ENCODE measurements at regions not wholly inside any gene's neighbourhood (a gene's known extent, or its start where the extent isn't known, plus 50 kb on each side); places are given as distances from the start of the nearest gene placed in this dataset.

GRCh38 chr10:131843881-131844284 lies 56.9 kb upstream of the PPP2R2D start:
- CTCF ChIA-PET, result no interaction called here

DNA sequence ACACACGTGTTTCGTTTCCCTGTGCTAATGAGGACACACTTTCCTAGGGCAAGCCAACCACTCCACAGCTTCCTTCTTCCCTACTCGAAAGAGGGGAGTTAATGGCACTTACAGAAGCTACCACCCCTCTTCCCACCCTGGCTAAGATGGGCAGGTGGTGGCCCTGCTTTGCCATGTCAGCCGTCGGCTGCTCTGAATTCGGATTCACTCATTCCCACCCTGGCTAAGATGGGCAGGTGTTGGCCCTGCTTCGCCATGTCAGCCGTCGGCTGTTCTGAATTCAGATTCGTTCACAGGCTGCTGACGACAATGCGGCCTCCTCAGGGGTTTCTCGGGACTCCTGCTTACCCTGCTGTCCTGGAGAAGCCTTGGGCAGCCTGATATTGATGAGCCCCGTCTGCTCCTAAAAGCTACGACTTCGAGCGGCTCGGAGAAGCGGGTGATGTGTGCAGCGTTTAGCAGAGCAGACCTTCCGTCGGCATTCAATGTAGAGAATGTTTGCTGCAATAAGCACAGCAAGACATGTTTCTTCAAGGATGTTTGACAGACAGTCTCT lies 56.2 kb upstream of the PPP2R2D start:
- 64% methylated on average over 22 of the region's 22 CpGs for WGBS (ENCODE audit: missing lambda C conversion rate)
- H3K4me3 ChIP-seq, result no peak overlapping the region
- POLR2A ChIA-PET, result no interaction called here
- ATAC-seq (no peak), DNase-seq (ENCODE audit: low read depth in 1 of 2, low spot score in 1 of 2) (no peak), FAIRE-seq (no peak)
- H3K4me2 ChIP-seq, result no peak overlapping the region
- no peak for TF ChIP-seq ZFP36 (IDR thresholded peaks at IDR 0.05; ENCODE audit: borderline replicate concordance, partially characterized antibody)
- no peak for TF ChIP-seq JUN (IDR thresholded peaks at IDR 0.05)
- TF ChIP-seq NFE2L2 (conservative IDR thresholded peaks at IDR 0.05; ENCODE audit: low read length), result no peak
- TF ChIP-seq HDAC2 (IDR thresholded peaks at IDR 0.05), result no peak
- H3K4me1 ChIP-seq, result no peaks in the 10 kb centered on the region
- no peak overlapping the region for H3K27ac ChIP-seq
- H3K9me3 ChIP-seq, result no peaks in the 10 kb centered on the region
- CTCF ChIA-PET, result interaction anchor here (2.2 kb wide), 1 partner anchor 30 kb away, joined by 6 read pairs; no protein-coding TSS in a partner anchor

More at GRCh38 chr10:131843881-131844284, 56.9 kb upstream of the PPP2R2D start:
- DNase-seq (ENCODE audit: low read depth in 1 of 2, low spot score in 1 of 2) (no peak), FAIRE-seq (no peak), ATAC-seq (no peak)
- Histone ChIP-seq H3K27ac (no peak overlapping the region), H3K4me3 (no peak overlapping the region), H3K4me1 (no peaks in the 10 kb centered on the region), H3K4me2 (no peak overlapping the region), H3K9me3 (no peaks in the 10 kb centered on the region)
- POLR2A ChIA-PET, result no interaction called here
- no peak for TF ChIP-seq CEBPB (IDR thresholded peaks at IDR 0.05)
- TF ChIP-seq NPAS2 (CRISPR knock-in tag; IDR thresholded peaks at IDR 0.05; ENCODE audit: borderline replicate concordance), result no peak
- no peak for TF ChIP-seq POLR2A (IDR thresholded peaks at IDR 0.05; ENCODE audit: low read length)
- TF ChIP-seq FOSB (CRISPR knock-in tag; IDR thresholded peaks at IDR 0.05), result no peak
- no peak for TF ChIP-seq USF2 (IDR thresholded peaks at IDR 0.05)
- TF ChIP-seq NR3C1 (IDR thresholded peaks at IDR 0.05), result no peak
- TF ChIP-seq BHLHE40 (IDR thresholded peaks at IDR 0.05; ENCODE audit: low read depth, low read length), result no peak
- no peak for TF ChIP-seq CBX2 (IDR thresholded peaks at IDR 0.05; ENCODE audit: borderline replicate concordance, low read depth)
- no peak for TF ChIP-seq REST (IDR thresholded peaks at IDR 0.05)
- no peak for TF ChIP-seq HOXB13 (CRISPR knock-in tag; IDR thresholded peaks at IDR 0.05; ENCODE audit: low read depth)
- WGBS (ENCODE audit: missing lambda C conversion rate), result 56% methylated on average over 15 of the region's 16 CpGs

DNA sequence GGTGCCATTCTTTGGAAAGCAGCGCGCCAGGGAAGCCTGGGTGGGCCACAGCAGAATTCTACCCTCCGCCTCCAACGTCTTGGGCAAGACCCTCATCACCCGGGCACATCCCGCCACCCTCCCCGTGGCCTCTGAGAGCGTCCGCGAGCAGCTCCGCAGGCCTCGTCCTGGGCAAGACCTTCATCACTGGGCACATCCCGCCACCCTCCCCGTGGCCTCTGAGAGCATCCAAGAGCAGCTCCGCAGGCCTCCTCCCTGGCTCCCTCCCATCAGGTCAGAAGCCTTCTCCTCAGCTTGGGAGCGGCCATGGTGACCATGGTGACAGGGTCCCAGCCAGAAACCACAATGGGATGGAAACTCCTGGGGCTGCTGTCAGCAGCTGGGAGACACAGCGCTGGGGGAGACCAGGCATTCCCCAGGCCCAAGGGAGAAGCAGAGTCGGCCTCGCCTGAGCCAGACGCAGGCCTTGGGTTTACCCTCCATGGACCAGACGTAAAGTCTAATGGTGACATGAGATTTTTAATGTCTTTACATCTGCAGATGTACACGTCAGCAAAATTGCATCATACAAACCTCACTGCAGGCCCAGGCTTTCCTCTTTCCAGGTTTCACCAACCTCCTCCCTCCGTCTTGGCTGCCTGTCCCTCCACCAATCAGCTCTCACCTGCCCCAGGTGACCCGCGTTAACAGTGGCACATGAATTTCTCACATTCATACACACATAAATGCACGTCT lies 55.1 kb upstream of the PPP2R2D start:
- WGBS (ENCODE audit: missing lambda C conversion rate), result 68% methylated on average over 25 of the region's 26 CpGs
- CTCF ChIA-PET, result interaction anchor here (2.2 kb wide), 1 partner anchor 29 kb away, joined by 6 read pairs; no protein-coding TSS in a partner anchor
- H3K4me2 ChIP-seq, result no peak overlapping the region
- peak; percentile 30 for TF ChIP-seq MAFK (IDR thresholded peaks at IDR 0.05; ENCODE audit: partially characterized antibody)
- no peak for TF ChIP-seq FOXS1 (CRISPR knock-in tag; IDR thresholded peaks at IDR 0.05)
- POLR2A ChIA-PET, result no interaction called here
- no peaks in the 10 kb centered on the region for H3K9me3 ChIP-seq
- no peak for ATAC-seq
- DNase-seq (ENCODE audit: low read depth in 1 of 2, low spot score in 1 of 2), result no peak
- H3K27ac ChIP-seq, result no peak overlapping the region
- no peak overlapping the region for H3K4me3 ChIP-seq
- no peak for FAIRE-seq
- H3K4me1 ChIP-seq, result no peaks in the 10 kb centered on the region
